Esophagus squamous epithelium (tissue), 5 donors: ENCODE measurements at regions not wholly inside any gene's neighbourhood (a gene's known extent, or its start where the extent isn't known, plus 50 kb on each side); places are given as distances from the start of the nearest gene placed in this dataset.

ENCODE experiments used
- DNase-seq: peaks from one replicate; lab custom pipeline; 2025; lab: John Stamatoyannopoulos, UW
- H3K27ac ChIP-seq, 4 donors: fragments of 200-600 bp; sonication (generic); one replicate each; pipeline ENCODE4 v1.5.1; 2016 to 2019; ENCODE audit warnings: mild to moderate bottlenecking in 1 of 4
- H3K27me3 ChIP-seq, 4 donors: fragments of 200-600 bp; sonication (generic); 1 replicate in 3 of 4; 2 replicates in 1 of 4; pipeline versions ENCODE4 v1.5.1 to v1.6.0; 2017 to 2021; ENCODE audit warnings: antibody characterized with exemption in 1 of 4
- H3K36me3 ChIP-seq, 3 donors: fragments of 200-600 bp; sonication (generic); one replicate each; pipeline ENCODE4 v1.5.1; 2016 to 2019
- H3K4me1 ChIP-seq, 3 donors: fragments of 200-600 bp; sonication (generic); one replicate each; pipeline ENCODE4 v1.5.1; 2017 to 2019
- H3K4me3 ChIP-seq, 4 donors: fragments of 200-600 bp; sonication (generic); 1 replicate in 3 of 4; 2 replicates in 1 of 4; pipeline ENCODE4 v1.5.1; 2016 to 2019; ENCODE audit warnings: mild to moderate bottlenecking in 2 of 4, moderate library complexity in 1 of 4
- H3K9me3 ChIP-seq, 3 donors: fragments of 200-600 bp; sonication (generic); one replicate each; pipeline ENCODE4 v1.5.1; 2016 to 2019
- POLR2A ChIP-seq, 4 donors: fragments of 450-650 bp; IDR thresholded peaks; one replicate each; pipeline ENCODE4 v1.6.1; 2017; ENCODE audit warnings: antibody characterized with exemption in 4 of 4, mild to moderate bottlenecking in 4 of 4, moderate library complexity in 3 of 4
- WGBS, 2 donors: methylation state at CpG; one replicate each; pipeline ENCODE4 v1.1.5; 2018; 5-methylcytosine and 5-hydroxymethylcytosine counted together
- intact Hi-C: fragments of 100-400 bp; cut with DNase I; formaldehyde crosslinking; loops from one replicate; pipeline ENCODE4 v1.15.0; 2022
- TF ChIP-seq, protein P1 (sequence below), 6 experiments: fragments of 450-650 bp in 4 of 6; fragments of 200-600 bp in 2 of 6; sonication (generic) in 2 of 6; IDR thresholded peaks; one replicate each; pipeline ENCODE4 v1.5.1; 2016 to 2019; ENCODE audit warnings: antibody characterized with exemption in 6 of 6, mild to moderate bottlenecking in 4 of 6, moderate library complexity in 4 of 6
- donor health status: DM: yes; HTN: yes; CAD: no.

DNA sequence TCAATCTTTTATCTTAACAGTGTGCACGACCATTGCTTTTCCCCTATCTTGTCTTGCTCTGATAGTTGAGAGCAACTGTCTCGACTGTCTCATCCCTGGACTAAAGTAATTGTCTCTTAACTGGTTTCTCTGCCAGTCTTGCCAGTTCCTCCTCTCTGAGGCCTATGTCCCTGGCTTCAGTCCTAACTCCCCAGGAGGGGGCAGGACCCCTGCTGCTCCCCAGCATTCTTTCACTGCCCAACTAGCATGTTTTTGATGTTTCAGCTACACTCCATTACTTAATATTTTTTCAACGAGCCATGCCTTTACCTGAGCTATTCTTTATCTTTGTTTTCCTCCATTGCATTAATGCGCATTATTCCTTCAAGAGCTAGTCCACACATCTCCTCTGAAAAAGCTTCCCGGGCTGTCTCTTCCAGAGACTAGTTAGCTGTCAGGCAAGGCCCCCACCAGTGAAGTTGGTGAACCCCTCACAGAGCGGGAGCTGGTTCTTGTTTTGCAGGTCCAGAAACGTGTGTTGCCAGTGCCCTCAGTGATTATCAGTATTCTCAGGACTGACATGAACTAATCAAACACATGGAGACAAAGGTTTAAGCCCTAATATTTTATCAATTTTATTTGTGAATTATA lies 291.7 kb upstream of the KCNN2 start:
- Histone ChIP-seq H3K27me3 (no peaks in the 10 kb centered on the region), H3K36me3 (no peaks in the 10 kb centered on the region), H3K27ac (no peak overlapping the region), H3K4me1 (no peaks in the 10 kb centered on the region), H3K4me3 (no peak overlapping the region), H3K9me3 (no peaks in the 10 kb centered on the region)
- no peak for DNase-seq
- WGBS, 2 donors, result 60 to 70% methylated on average over 7 of the region's 7 CpGs
- intact Hi-C loops, result no loop called here
- TF ChIP-seq POLR2A (IDR thresholded peaks at IDR 0.05), result no peak
- TF ChIP-seq, protein P1, sequence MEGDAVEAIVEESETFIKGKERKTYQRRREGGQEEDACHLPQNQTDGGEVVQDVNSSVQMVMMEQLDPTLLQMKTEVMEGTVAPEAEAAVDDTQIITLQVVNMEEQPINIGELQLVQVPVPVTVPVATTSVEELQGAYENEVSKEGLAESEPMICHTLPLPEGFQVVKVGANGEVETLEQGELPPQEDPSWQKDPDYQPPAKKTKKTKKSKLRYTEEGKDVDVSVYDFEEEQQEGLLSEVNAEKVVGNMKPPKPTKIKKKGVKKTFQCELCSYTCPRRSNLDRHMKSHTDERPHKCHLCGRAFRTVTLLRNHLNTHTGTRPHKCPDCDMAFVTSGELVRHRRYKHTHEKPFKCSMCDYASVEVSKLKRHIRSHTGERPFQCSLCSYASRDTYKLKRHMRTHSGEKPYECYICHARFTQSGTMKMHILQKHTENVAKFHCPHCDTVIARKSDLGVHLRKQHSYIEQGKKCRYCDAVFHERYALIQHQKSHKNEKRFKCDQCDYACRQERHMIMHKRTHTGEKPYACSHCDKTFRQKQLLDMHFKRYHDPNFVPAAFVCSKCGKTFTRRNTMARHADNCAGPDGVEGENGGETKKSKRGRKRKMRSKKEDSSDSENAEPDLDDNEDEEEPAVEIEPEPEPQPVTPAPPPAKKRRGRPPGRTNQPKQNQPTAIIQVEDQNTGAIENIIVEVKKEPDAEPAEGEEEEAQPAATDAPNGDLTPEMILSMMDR (IDR thresholded peaks at IDR 0.05), result no peak

DNA sequence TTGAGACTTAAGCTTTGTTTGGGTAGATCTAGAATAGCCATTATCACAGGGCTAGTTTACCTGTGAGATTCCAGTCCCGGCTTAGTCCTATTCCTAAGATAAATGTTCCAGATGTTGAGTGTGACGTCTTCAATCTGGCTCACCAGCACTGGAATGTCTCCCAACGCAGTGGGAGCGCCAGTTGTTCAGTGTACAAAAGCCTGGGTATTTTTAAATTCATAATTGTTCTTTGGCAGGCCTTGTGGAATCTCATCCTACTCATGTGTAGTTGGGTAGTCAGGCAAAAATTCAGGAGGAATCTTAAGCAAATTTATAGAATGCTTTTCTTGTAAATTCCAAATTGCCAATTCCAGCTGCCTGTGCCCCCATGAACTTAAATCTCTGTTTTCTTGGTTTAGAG lies 272.6 kb upstream of the KCNN2 start:
- Histone ChIP-seq H3K36me3 (no peaks in the 10 kb centered on the region), H3K27ac (no peak overlapping the region), H3K4me1 (no peaks in the 10 kb centered on the region), H3K27me3 (no peaks in the 10 kb centered on the region), H3K4me3 (no peak overlapping the region), H3K9me3 (no peaks in the 10 kb centered on the region)
- TF ChIP-seq, protein P1 (IDR thresholded peaks at IDR 0.05), result no peak
- no peak for TF ChIP-seq POLR2A (IDR thresholded peaks at IDR 0.05)
- WGBS, 2 donors, result 33 to 40% methylated on average over 4 of the region's 4 CpGs
- no peak for DNase-seq
- intact Hi-C loops, result no loop called here

DNA sequence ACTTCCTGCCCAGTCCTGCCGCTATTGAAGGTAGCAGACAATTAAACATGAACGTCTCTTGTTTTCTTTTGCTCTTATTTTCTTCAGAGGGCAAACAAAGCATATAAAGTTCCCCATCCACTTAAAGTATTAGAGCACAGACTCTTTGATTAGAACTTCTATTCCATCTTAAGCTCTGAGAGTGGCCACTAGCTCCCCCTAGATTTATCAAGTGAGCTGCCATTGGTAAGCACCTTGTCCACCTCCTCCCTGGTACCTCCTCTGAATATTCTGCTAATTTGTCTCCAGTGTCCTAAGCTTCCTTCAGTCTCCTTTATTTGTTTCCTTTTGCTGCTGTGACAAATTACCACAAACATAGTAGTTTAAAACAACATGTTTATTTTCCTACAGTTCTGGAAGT lies 264.3 kb upstream of the KCNN2 start:
- no peak overlapping the region for H3K4me3 ChIP-seq
- DNase-seq, result no peak

DNA sequence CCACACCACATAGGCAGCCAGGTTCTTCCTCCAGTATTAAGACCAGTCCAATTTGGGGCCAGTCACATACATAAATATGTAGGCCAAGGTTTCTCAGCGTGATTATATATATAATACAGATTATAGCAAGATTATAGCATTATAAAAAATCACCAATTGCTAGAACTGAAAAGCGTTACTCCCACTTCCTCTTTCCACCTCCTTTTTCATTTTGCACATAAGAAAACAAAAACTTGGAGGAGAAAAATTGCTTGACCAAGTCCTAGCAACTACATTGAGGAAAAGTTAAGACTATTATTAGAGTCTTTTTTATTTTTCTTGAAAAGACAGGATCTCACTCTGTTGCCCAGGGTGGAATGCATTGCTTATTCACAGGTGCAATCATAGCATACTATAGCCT lies 262.7 kb upstream of the KCNN2 start:
- WGBS, 2 donors, result 52 to 63% methylated on average over 2 of the region's 2 CpGs
- H3K9me3 ChIP-seq, result no peaks in the 10 kb centered on the region
- no peak overlapping the region for H3K27ac ChIP-seq
- no peak for DNase-seq
- intact Hi-C loops, result no loop called here
- H3K4me3 ChIP-seq, result no peak overlapping the region
- H3K4me1 ChIP-seq, result no peaks in the 10 kb centered on the region
- H3K36me3 ChIP-seq, result no peaks in the 10 kb centered on the region
- H3K27me3 ChIP-seq, result no peaks in the 10 kb centered on the region
- TF ChIP-seq, protein P1 (IDR thresholded peaks at IDR 0.05), result no peak
- TF ChIP-seq POLR2A (IDR thresholded peaks at IDR 0.05), result no peak

More for the DNA sequence above, 264.3 kb upstream of the KCNN2 start:
- TF ChIP-seq POLR2A (IDR thresholded peaks at IDR 0.05), result no peak
- TF ChIP-seq, protein P1 (IDR thresholded peaks at IDR 0.05), result no peak
- Histone ChIP-seq H3K27ac (no peak overlapping the region), H3K4me1 (no peaks in the 10 kb centered on the region), H3K27me3 (no peaks in the 10 kb centered on the region), H3K9me3 (no peaks in the 10 kb centered on the region), H3K36me3 (no peaks in the 10 kb centered on the region)
- WGBS, 2 donors, result 34 to 39% methylated on average over 2 of the region's 2 CpGs
- intact Hi-C loops, result no loop called here

DNA sequence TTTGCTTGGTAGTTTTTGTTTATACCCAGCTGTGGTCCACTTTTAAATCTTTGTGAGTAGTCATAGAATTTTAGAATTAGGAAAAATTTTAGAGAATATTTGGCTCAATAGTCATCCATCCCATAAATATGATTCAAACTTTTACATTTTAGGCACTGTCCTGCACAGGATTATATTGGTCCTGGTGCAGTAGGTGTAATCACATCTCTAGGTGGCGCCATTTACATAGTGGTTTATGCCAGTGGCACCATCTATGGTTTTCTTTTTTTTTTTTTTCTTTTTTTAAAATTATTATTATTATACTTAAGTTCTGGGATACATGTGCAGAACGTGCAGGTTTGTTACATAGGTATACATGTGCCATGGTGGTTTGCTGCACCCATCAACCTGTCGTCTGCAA lies 260.7 kb upstream of the KCNN2 start:
- intact Hi-C loops, result no loop called here
- no peak for TF ChIP-seq POLR2A (IDR thresholded peaks at IDR 0.05)
- TF ChIP-seq, protein P1 (IDR thresholded peaks at IDR 0.05), result peak in 3 of 6 experiments; percentile 10 to 41 (median 34)
- no peak for DNase-seq
- WGBS, 2 donors, result 36 to 38% methylated on average over 3 of the region's 3 CpGs
- Histone ChIP-seq H3K4me1 (no peaks in the 10 kb centered on the region), H3K27me3 (no peaks in the 10 kb centered on the region), H3K9me3 (no peaks in the 10 kb centered on the region), H3K4me3 (no peak overlapping the region), H3K27ac (no peak overlapping the region), H3K36me3 (no peaks in the 10 kb centered on the region)
